B cell (primary cell): ENCODE measurements at regions not wholly inside any gene's neighbourhood (a gene's known extent, or its start where the extent isn't known, plus 50 kb on each side); places are given as distances from the start of the nearest gene placed in this dataset.

Experiments
- ATAC-seq: fragments of 200-7000 bp; cut with Tn5 transposase; one replicate; pipeline ENCODE4 v1.10.0; 2021; ENCODE audit warnings: low read depth, mild to moderate bottlenecking, moderate number of reproducible peaks, moderate library complexity
- CTCF ChIA-PET: fragments of 350-600 bp; sonication (Branson Sonifier 250); formaldehyde crosslinking; loops from one replicate; lab custom pipeline; 2021; ENCODE audit warnings: antibody characterized with exemption, inconsistent platforms; lab: Charles Lee
- POLR2A ChIA-PET: fragments of 350-600 bp; sonication (Branson Sonifier 250); formaldehyde crosslinking; loops from one replicate; lab custom pipeline; 2021; ENCODE audit warnings: antibody characterized with exemption; lab: Charles Lee
- DNase-seq: peaks from one replicate; pipeline ENCODE4 v3.0.0; 2013
- H2AFZ ChIP-seq: 2 replicates; pipeline ENCODE4 v1.6.1; 2012; ENCODE audit warnings: mild to moderate bottlenecking, low read depth, low read length; ENCODE audit not compliant: insufficient read depth, poor library complexity, severe bottlenecking
- H3K27ac ChIP-seq, 2 donors: 1 replicate in 1 of 2; 2 replicates in 1 of 2; pipeline ENCODE4 v1.5.1; 2012 to 2013; ENCODE audit warnings: low read length in 2 of 2, mild to moderate bottlenecking in 2 of 2, moderate library complexity in 1 of 2
- H3K27me3 ChIP-seq, 4 experiments: fragments of 200-600 bp in 1 of 4; sonication (generic) in 1 of 4; replicated peaks in 1 of 4; 1 replicate in 2 of 4; 2 replicates in 2 of 4; pipeline versions ENCODE4 v1.6.1 to v1.7.0; 2013 to 2016; ENCODE audit warnings: low read length in 3 of 4, mild to moderate bottlenecking in 2 of 4, mixed read lengths in 1 of 4, moderate library complexity in 1 of 4; ENCODE audit not compliant: insufficient read depth in 4 of 4, control insufficient read depth in 3 of 4; ENCODE audit errors: control extremely low read depth in 1 of 4
- H3K36me3 ChIP-seq, 2 experiments: replicated peaks in 1 of 2; 1 replicate in 1 of 2; 2 replicates in 1 of 2; pipeline versions ENCODE4 v1.6.1 to v1.7.1; 2013; ENCODE audit warnings: low read length in 1 of 2; ENCODE audit not compliant: insufficient read depth in 2 of 2, control insufficient read depth in 1 of 2; ENCODE audit errors: control extremely low read depth in 1 of 2, extremely low read depth in 1 of 2
- H3K4me1 ChIP-seq, 2 donors: fragments of 200-600 bp in 1 of 2; sonication (generic) in 1 of 2; 1 replicate in 1 of 2; 2 replicates in 1 of 2; pipeline versions ENCODE4 v1.5.1 to v1.6.1; 2013 to 2017; ENCODE audit warnings: low read length in 2 of 2; ENCODE audit not compliant: control insufficient read depth in 2 of 2, insufficient read depth in 2 of 2
- H3K4me2 ChIP-seq: replicated peaks from 2 replicates; pipeline ENCODE3; 2012; ENCODE audit warnings: mild to moderate bottlenecking, low read depth, low read length; ENCODE audit not compliant: poor library complexity, severe bottlenecking
- H3K4me3 ChIP-seq, 5 experiments: fragments of 200-600 bp in 1 of 5; sonication (generic) in 1 of 5; 1 replicate in 3 of 5; 2 replicates in 2 of 5; pipeline versions ENCODE4 v1.5.1 to v1.7.0; 2011 to 2016; ENCODE audit warnings: low read length in 4 of 5, mild to moderate bottlenecking in 4 of 5, low read depth in 2 of 5, control low read depth in 1 of 5, moderate library complexity in 1 of 5; ENCODE audit not compliant: insufficient read depth in 1 of 5; ENCODE audit errors: control extremely low read depth in 1 of 5, extremely low read depth in 1 of 5
- H3K79me2 ChIP-seq: fragments of 200-600 bp; sonication (generic); one replicate; pipeline ENCODE4 v1.6.0; 2016; ENCODE audit warnings: low read length; ENCODE audit not compliant: control insufficient read depth, insufficient read depth
- H3K9ac ChIP-seq: fragments of 200-600 bp; sonication (generic); 2 replicates; pipeline ENCODE4 v1.6.1; 2017; ENCODE audit warnings: mild to moderate bottlenecking, low read length, moderate library complexity
- H3K9me3 ChIP-seq, 3 donors: one replicate each; pipeline versions ENCODE4 v1.6.1 to v1.7.1; 2013; ENCODE audit warnings: low read length in 2 of 3; ENCODE audit not compliant: control insufficient read depth in 2 of 3, insufficient read depth in 1 of 3; ENCODE audit errors: control extremely low read depth in 1 of 3
- H4K20me1 ChIP-seq: 2 replicates; pipeline ENCODE4 v1.6.0; 2012; ENCODE audit warnings: mild to moderate bottlenecking, low read length; ENCODE audit not compliant: insufficient read depth, control insufficient read depth, poor library complexity, severe bottlenecking
- H3K27ac Mint-ChIP-seq: one replicate; pipeline ENCODE4 v1.8.0; 2021; ENCODE audit warnings: mixed read lengths
- H3K27me3 Mint-ChIP-seq: one replicate; pipeline ENCODE4 v1.8.0; 2021; ENCODE audit warnings: mixed read lengths
- H3K4me1 Mint-ChIP-seq: one replicate; pipeline ENCODE4 v1.8.0; 2021; ENCODE audit warnings: mixed read lengths
- H3K4me3 Mint-ChIP-seq: one replicate; pipeline ENCODE4 v1.8.0; 2021; ENCODE audit warnings: mixed read lengths
- H3K9me3 Mint-ChIP-seq: one replicate; pipeline ENCODE4 v1.8.0; 2022; ENCODE audit warnings: mixed read lengths; ENCODE audit not compliant: insufficient read depth
- EZH2 ChIP-seq: IDR thresholded peaks from 2 replicates; pipeline ENCODE4 v1.6.1; 2012; ENCODE audit warnings: borderline replicate concordance, low read depth, mild to moderate bottlenecking, moderate library complexity, low read length; ENCODE audit not compliant: insufficient read depth, poor library complexity, severe bottlenecking
- WGBS: methylation state at CpG from one replicate; pipeline ENCODE4 v1.1.5; 2013; ENCODE audit warnings: missing lambda C conversion rate; ENCODE audit not compliant: insufficient coverage; 5-methylcytosine and 5-hydroxymethylcytosine counted together
- intact Hi-C: fragments of 100-400 bp; cut with micrococcal nuclease; formaldehyde crosslinking; loops from one replicate; pipeline ENCODE4 v1.10.0; 2022
- TF ChIP-seq, protein P1 (sequence below): fragments of 200-600 bp; IDR thresholded peaks from one replicate; pipeline ENCODE4 v1.8.0; 2022; ENCODE audit warnings: antibody characterized with exemption, mild to moderate bottlenecking

DNA sequence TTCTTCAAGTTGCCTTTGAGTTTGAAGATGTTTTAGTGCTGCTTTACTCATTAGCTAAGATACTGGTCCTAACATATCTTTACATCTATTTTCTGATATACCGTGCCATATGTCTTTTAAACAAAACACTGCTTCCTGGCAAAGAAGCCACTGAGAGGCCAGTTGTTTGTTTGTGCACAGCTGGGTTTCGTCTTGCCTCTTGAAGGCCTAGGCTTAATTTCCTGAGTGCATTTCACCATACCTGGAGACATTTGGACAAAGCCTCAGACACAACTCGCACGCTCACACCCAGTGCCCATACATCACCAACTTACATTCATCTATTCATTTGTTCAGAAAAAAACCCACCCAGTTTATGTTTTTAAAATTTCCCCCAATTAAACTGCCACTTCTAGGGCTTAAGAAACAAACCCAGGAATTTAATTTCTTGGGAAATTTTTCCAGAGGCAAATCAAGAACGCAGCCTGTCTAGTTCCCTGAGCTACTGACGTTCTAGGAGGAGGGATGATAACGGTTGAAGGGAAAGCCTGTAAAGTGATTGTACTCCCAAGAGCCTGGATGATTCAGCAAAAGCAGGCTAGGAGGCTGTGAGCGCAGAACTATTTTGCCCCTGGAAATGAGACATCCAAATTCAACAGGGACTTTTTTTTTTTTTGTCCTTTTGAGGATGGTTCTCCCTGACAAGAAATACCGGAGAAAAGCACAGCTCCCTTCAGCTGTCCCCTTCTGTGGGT lies 77.7 kb downstream of the OLIG3 start:
- ChIA-PET POLR2A (no interaction called here), CTCF (interaction anchor here (0.7 to 7.3 kb wide), 21 partner anchors 10 to 372 kb away, joined by 3 to 83 read pairs (median 4); no protein-coding TSS in a partner anchor)
- no peaks in the 10 kb centered on the region for H3K36me3 ChIP-seq
- ATAC-seq = no peak
- no peaks in the 10 kb centered on the region for H4K20me1 ChIP-seq
- no peak overlapping the region for H3K4me2 ChIP-seq
- peaks cover 8 to 9% of the 10 kb centered on the region in 2 donors for H3K4me1 ChIP-seq
- H3K4me3 ChIP-seq = no peak overlapping the region
- H3K27ac ChIP-seq = no peak overlapping the region
- no peaks in the 10 kb centered on the region for H3K9me3 Mint-ChIP-seq
- H3K4me3 Mint-ChIP-seq = no peak overlapping the region
- peaks cover 10% of the 10 kb centered on the region for H3K4me1 Mint-ChIP-seq
- TF ChIP-seq, protein P1, sequence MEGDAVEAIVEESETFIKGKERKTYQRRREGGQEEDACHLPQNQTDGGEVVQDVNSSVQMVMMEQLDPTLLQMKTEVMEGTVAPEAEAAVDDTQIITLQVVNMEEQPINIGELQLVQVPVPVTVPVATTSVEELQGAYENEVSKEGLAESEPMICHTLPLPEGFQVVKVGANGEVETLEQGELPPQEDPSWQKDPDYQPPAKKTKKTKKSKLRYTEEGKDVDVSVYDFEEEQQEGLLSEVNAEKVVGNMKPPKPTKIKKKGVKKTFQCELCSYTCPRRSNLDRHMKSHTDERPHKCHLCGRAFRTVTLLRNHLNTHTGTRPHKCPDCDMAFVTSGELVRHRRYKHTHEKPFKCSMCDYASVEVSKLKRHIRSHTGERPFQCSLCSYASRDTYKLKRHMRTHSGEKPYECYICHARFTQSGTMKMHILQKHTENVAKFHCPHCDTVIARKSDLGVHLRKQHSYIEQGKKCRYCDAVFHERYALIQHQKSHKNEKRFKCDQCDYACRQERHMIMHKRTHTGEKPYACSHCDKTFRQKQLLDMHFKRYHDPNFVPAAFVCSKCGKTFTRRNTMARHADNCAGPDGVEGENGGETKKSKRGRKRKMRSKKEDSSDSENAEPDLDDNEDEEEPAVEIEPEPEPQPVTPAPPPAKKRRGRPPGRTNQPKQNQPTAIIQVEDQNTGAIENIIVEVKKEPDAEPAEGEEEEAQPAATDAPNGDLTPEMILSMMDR = no peak
- no peak for TF ChIP-seq EZH2
- 70% methylated on average over 8 of the region's 9 CpGs for WGBS
- H3K9ac ChIP-seq = no peak overlapping the region
- intact Hi-C loops = no loop called here
- peaks cover 7% of the 10 kb centered on the region for H3K27me3 Mint-ChIP-seq
- peaks cover 0 to 9% (median 3%) of the 10 kb centered on the region in 4 experiments for H3K27me3 ChIP-seq
- no peak for DNase-seq
- no peak overlapping the region for H2AFZ ChIP-seq
- no peaks in the 10 kb centered on the region for H3K9me3 ChIP-seq
- H3K27ac Mint-ChIP-seq = no peak overlapping the region
- H3K79me2 ChIP-seq = no peaks in the 10 kb centered on the region

DNA sequence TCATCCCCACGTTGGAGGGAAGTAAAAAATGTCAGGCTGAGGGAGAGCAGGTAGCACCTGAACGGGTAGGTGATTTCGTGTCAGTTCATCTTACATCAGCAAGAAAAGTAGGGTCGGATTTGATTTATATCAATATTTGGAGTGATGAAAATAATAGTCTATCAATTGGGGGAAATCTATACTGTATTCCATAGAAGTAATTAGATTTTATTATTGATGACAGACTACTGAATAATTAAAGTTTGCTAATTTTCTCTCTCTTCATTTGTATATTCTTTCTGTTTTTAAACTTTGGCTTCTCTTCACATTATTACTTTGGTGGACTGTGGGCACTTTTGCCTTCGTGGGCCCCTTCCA lies 78.4 kb downstream of the OLIG3 start:
- Mint-ChIP-seq H3K4me3 (peak overlapping the region; percentile 89), H3K27ac (peak overlapping the region; percentile 43), H3K9me3 (no peaks in the 10 kb centered on the region), H3K27me3 (peaks cover 7% of the 10 kb centered on the region), H3K4me1 (peaks cover 10% of the 10 kb centered on the region)
- Histone ChIP-seq H3K79me2 (no peaks in the 10 kb centered on the region), H3K9me3 (no peaks in the 10 kb centered on the region), H3K9ac (peak overlapping the region; percentile 75), H3K27ac (peak overlapping the region in 1 of 2 donors; percentile 65), H3K4me3 (peak overlapping the region in 2 of 5 experiments; percentile 39 to 71), H3K27me3 (peaks cover 0 to 9% (median 3%) of the 10 kb centered on the region in 4 experiments), H3K4me2 (peak overlapping the region; percentile 82), H4K20me1 (no peaks in the 10 kb centered on the region), H3K4me1 (peaks cover 8 to 9% of the 10 kb centered on the region in 2 donors), H2AFZ (peak overlapping the region; percentile 93), H3K36me3 (no peaks in the 10 kb centered on the region)
- ChIA-PET POLR2A (no interaction called here), CTCF (interaction anchor here (0.6 to 7.3 kb wide), 33 partner anchors 8 to 339 kb away, joined by 3 to 83 read pairs (median 5); no protein-coding TSS in a partner anchor)
- ATAC-seq (no peak), DNase-seq (no peak)
- WGBS = 0% methylated on average over 1 of the region's 5 CpGs
- TF ChIP-seq, protein P1 = peak; percentile 40
- no peak for TF ChIP-seq EZH2
- intact Hi-C loops = loop anchor here (1.0 to 2.0 kb wide), 5 partner anchors 17 to 340 kb away; no protein-coding TSS in a partner anchor
